NCI-H146 treated with DMSO at 0.1 percent for 48 hours (cell line): ENCODE measurements at regions not wholly inside any gene's neighbourhood (a gene's known extent, or its start where the extent isn't known, plus 50 kb on each side); places are given as distances from the start of the nearest gene placed in this dataset.

Source experiments
- DNase-seq: peaks from one replicate; lab custom pipeline; 2025; ENCODE audit not compliant: unreplicated experiment; lab: John Stamatoyannopoulos, UW

DNA sequence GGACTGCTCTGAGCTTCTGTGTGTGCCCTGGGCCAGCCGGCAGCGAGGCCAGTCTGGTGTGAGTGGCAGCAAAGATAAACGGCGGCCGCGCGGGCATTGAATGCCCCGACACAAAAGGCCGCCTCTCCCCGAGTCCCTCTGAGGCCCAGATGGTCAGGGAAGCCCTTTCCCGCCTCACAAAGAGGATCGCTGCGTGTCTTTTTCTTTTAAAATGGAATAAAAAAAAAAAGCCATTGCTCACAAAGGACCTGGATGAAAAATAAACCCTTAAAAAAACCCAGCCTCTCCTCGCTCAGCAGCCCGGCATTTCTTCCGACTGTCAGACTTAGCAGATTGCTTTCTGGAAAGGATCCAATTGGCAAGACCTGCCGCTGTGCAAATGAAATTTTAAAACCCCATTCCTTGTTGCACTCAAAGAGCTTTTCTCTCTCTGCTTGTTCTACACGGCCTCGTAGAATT is 578.7 kb downstream of the BCOR start:
- no peak for DNase-seq

- DNase-seq: no peak
These were observed 578.0 kb downstream of the BCOR start for GRCh38 chrX:39519566-39520301.

- no peak for DNase-seq
These were observed 572.0 kb downstream of the BCOR start for GRCh38 chrX:39525758-39526157.

GRCh38 chrX:39527025-39527424 is 570.7 kb downstream of the BCOR start:
- DNase-seq: no peak

DNA sequence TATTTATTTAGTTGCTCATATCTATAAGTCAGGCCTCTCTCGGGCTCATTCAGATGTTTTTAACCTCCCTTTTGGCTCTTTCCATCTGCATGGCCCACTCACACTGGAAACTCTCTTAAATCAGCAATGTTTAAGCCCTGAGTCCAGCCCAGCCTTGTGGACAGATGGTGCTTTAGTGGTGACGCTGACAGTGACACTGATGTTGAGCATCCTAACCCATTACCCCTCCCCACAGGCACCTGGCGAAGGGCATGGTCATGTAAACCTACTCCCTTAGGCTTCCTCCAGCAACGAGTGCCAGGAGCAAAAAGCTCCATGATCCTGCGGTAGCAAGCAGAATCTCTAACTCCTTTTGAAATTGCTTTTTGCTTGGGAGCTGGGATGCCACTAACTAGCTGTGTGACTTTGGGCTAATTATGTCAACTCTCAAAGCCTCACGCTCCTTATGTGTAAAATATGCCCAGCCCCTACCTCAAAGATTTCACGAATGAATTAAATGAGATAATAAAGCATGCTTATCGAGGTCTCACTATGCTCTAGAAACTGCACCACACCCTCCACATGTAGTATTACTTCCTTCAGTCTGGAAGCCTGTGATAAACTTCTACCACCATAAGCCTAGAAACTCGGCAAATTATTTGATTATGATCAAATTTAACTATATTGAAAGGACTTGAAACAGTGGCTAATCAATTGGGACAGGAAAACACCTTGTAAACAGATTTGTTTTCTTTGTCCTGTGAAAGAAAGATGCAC is 569.4 kb downstream of the BCOR start:
- no peak for DNase-seq

- DNase-seq: no peak
These were observed 565.0 kb downstream of the BCOR start for GRCh38 chrX:39532761-39533160.

DNA sequence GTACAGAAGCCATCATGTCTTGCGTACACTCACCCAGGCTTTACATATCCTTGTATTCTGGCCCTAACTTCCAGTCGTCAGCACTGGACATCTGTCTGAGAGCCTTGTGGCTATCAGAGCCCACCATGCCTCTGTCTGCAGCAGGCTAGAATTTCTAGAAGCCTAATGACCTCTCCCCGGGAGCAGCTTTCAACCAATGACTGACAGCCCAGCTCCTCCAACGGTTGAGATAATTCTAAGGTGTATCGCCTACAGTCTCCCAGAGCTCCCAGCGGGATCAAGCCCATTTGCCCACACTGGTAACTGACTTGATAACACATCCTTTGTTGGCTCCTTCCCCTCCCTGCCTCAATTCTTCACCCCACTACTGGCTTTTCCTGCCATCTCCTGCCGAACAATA is 562.8 kb downstream of the BCOR start:
- DNase-seq: no peak

DNA sequence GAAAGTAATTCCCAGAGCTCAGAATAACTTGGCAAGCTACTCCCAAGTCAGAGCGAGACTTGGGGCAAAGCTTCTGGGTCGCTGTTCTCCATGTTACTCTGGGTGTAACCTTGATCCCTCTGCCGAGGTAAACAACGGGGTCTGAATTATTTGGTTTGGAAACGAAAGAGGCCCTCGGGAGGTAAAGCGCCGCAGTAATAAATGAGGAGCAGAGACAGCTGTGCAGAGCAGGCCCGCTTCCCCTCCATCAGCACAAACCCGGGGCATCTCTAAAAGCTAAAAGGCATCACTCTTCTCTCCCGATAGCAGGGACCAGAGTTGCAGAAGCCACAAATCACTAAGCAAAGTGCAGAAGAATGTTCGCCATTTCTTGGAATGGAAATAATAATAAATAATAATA is 561.5 kb downstream of the BCOR start:
- DNase-seq: no peak

- no peak for DNase-seq
These were observed 555.9 kb downstream of the BCOR start for GRCh38 chrX:39541881-39542280.

DNA sequence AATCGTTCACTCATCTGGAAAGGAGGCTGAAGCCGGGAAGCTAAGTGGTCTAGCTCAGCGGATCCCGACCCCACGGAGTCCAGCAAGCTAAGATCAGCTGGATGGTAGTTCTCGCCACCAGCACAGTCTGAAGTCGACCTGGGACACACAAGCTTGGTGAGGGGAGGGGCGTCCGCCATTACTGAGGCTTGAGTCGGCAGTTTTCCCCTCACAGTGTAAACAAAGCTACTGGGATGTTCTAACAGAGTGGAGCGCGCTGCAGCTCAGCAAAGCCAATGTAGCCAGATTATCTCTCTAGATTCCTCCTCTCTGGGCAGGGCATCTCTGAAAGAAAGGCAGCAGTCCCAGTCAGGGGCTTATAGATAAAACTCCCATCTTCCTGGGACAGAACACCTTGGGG is 555.4 kb downstream of the BCOR start:
- no peak for DNase-seq

DNA sequence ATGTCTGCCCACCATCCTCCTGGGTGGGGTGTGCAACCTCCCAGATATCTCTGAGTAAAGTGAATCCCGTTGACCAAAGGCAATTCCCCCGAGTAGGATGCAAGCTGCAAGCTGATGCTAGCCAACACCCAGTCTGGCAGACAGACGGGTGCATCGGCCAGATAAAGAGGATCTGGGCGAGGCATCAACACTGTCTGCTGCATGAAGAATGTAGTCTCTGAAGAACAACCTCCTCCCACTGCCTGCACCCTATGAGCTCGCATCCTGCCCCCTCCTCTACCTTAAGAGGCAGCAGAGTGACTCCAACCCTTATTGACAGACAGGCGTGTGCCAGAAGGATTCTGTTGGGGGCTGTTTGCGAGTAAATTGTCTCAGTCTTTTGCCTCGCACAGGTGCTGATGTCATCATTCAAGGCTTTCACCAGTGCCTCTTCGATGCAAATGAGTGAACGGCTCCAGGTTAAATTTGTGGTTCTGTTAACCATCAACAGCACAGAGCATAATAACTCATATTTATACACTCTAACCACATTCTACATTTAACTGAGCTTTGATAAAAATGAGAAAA is 546.9 kb downstream of the BCOR start:
- DNase-seq: no peak

GRCh38 chrX:39551762-39552161 is 546.0 kb downstream of the BCOR start:
- no peak for DNase-seq

DNA sequence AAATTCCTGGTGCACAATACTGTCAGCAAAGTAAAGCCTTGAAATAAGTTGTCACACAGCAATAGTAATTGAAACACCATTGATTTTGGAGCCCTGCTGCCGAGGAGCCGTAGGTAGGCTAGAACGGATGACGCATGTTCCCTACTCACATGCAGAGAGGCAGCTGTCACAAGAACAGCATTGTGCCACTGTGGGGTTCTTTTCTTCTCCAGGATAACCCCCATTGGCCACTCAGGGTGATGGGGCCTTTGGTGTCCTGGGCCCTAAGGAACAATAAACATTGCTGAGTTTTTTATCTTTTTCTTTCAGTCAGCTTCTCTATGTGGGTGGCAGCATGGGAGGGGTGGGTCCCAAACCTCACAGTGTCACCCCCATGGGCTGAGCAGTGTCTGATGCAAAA is 542.3 kb downstream of the BCOR start:
- DNase-seq: no peak

- no peak for DNase-seq
These were observed 541.7 kb downstream of the BCOR start for GRCh38 chrX:39556056-39556455.

DNA sequence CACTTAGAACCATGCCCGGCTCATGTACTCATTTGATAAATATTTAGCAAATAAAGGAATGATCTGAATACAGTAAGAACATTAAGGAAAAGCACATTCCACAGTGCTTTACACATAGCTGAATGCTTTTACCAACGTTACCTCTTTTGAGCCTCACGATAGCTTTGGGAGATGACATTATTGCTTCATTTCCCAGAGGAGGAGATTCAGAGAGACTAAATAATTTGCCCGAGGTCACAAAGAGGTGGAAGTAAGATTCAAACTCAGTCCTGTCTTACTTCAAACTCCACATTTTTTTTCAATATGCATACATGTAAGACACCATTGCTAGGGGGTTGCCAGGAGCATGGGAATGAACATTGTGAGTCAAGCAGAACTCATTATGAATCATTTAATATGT is 538.5 kb downstream of the BCOR start:
- DNase-seq: no peak

- no peak for DNase-seq
These were observed 537.5 kb downstream of the BCOR start for GRCh38 chrX:39560271-39560670.

DNA sequence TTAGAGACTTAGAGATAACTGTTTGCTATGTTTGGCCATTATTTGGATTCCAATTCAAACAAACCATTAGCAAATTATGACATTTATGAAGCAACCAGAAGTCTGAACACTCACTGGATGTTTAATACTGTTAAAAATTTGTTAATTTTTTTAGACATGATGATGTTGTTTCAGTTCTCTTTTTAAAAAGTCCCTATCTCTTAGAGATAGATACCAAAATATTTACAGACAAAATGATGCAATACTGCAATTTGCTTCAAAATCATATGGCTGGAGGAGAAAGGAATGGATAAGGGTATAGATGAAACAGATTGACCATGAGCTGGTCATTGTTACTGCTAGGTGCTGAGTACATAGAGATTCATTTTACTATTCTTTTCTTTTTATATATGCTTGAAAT is 534.6 kb downstream of the BCOR start:
- no peak for DNase-seq

DNA sequence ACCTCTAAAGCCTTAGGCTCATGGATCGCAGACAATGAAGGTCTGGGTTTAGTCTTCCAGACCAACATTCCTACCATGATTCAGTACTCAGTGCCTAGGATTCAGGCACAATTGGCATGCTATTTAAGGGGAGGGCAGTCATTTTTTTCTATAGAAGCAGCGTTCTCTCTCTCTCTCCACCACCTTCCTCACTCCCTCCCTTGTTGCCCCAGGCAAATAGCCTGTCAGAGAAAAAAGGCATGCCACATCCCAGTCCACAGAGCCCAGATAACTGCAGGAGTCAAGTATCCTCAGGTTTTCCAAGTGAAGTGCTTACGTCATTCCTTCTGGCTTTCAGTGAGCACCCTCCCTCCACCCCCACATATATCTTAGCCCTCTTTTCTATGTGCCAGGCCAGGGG is 533.0 kb downstream of the BCOR start:
- DNase-seq: no peak

DNA sequence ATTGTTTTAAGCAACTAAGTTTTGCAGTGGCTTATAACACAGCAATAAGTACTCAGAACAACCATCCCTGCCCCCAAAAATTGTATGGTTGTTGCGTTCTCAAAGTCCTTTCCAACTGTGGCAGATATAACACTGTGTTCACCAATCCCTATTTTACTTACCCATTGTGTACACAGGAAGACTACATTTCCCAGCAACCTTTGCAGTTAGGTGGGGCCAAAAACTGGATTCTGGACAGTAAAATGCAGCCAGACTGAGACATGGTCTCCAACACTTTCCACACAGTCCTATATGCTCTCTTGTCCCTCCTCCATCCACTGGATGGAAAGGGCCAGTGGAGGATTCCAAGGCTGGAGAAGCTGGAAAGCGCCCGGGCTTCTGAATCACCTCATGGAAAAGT is 523.6 kb downstream of the BCOR start:
- DNase-seq: no peak

DNA sequence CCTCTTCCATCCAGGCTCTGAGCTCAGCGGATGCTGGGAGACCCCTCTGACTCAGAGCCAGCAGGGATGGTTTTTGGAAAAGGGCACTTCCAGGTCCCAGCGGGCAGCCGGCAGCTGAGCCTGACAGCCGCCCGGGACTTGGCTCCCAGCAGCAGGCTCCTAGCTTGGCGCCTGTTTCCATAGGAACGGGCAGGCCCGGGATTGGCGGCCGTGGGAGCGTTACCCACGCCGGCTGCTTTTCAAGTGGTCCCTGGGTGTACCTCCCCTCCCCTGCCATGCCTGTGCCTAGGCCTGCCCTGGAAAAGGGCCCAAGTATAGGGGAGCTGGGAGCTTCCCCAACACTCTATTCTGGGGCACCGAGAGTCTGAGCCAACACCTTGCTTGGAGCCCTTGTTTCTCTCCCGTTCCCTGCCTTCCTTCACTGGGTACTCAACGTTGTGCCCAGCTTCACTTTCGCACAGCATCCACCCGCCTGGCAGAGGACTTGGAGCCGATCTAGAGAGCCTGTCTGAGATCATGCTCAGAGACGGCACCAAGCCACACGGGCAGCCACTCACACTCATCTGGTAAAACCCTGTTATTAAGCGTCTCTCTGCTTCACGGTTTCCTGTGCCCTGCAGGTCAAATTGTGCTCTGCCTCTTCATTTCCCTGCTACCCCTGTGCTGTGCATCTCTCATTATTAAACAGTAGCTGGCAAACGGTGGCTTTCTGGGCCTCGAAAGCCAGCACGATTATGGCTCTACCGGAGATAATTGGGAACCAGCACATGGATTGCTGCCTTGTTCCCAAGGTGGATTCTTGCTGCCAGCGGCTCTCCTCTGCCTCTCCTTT is 521.5 kb downstream of the BCOR start:
- peak; percentile 38 for DNase-seq

GRCh38 chrX:39577206-39577984 is 520.4 kb downstream of the BCOR start:
- DNase-seq: no peak
